ENCODE measurements at regions not wholly inside any gene's neighbourhood (a gene's known extent, or its start where the extent isn't known, plus 50 kb on each side); places are given as distances from the start of the nearest gene placed in this dataset.

- H3K9ac ChIP-seq (ENCODE audit: insufficient read depth in 1 of 2, low read length in 2 of 2), result no peak overlapping the region
- H3K27me3 ChIP-seq (ENCODE audit: control insufficient read depth in 3 of 3, insufficient read depth in 3 of 3, low read length in 2 of 3), result no peaks in the 10 kb centered on the region
- ATAC-seq (ENCODE audit: insufficient read depth, low FRiP score), result no peak
- DNase-seq, result no peak
- H3K4me3 ChIP-seq, result no peak overlapping the region
- H3K4me1 ChIP-seq (ENCODE audit: control insufficient read depth in 5 of 5, insufficient read depth in 5 of 5, low read length in 5 of 5), result peaks cover 0 to 15% (median 4%) of the 10 kb centered on the region in 5 donors
- H3K36me3 ChIP-seq (ENCODE audit: control insufficient read depth in 4 of 4, insufficient read depth in 4 of 4, low read length in 4 of 4), result no peaks in the 10 kb centered on the region
- WGBS, 2 donors, result 80 to 81% methylated on average over 13 of the region's 13 CpGs
- H3K27ac ChIP-seq (ENCODE audit: low read depth in 1 of 2, low read length in 1 of 2), result no peak overlapping the region
- H3K9me3 ChIP-seq (ENCODE audit: control insufficient read depth in 4 of 4, insufficient read depth in 3 of 4, low read length in 3 of 4), result peaks cover 0 to 8% (median 6%) of the 10 kb centered on the region in 4 donors
- no peak for TF ChIP-seq CTCF (IDR thresholded peaks at IDR 0.05; ENCODE audit: control extremely low read depth, extremely low read depth)
Observed at GRCh38 chr21:41580758-41581554, 73.0 kb upstream of the TMPRSS2 start.

GRCh38 chr21:41579692-41580091 is 71.7 kb upstream of the TMPRSS2 start:
- Histone ChIP-seq H3K4me1 (ENCODE audit: control insufficient read depth in 5 of 5, insufficient read depth in 5 of 5, low read length in 5 of 5) (peaks cover 0 to 15% (median 4%) of the 10 kb centered on the region in 5 donors), H3K4me3 (no peak overlapping the region), H3K27me3 (ENCODE audit: control insufficient read depth in 3 of 3, insufficient read depth in 3 of 3, low read length in 2 of 3) (no peaks in the 10 kb centered on the region), H3K27ac (ENCODE audit: low read depth in 1 of 2, low read length in 1 of 2) (no peak overlapping the region), H3K36me3 (ENCODE audit: control insufficient read depth in 4 of 4, insufficient read depth in 4 of 4, low read length in 4 of 4) (no peaks in the 10 kb centered on the region), H3K9me3 (ENCODE audit: control insufficient read depth in 4 of 4, insufficient read depth in 3 of 4, low read length in 3 of 4) (peaks cover 0 to 8% (median 6%) of the 10 kb centered on the region in 4 donors), H3K9ac (ENCODE audit: insufficient read depth in 1 of 2, low read length in 2 of 2) (no peak overlapping the region)
- 88 to 95% methylated on average over 4 of the region's 4 CpGs for WGBS, 2 donors
- TF ChIP-seq CTCF (IDR thresholded peaks at IDR 0.05; ENCODE audit: control extremely low read depth, extremely low read depth), result no peak
- no peak for ATAC-seq (ENCODE audit: insufficient read depth, low FRiP score)
- DNase-seq, result no peak

GRCh38 chr21:41578716-41579115 is 70.8 kb upstream of the TMPRSS2 start:
- Histone ChIP-seq H3K36me3 (ENCODE audit: control insufficient read depth in 4 of 4, insufficient read depth in 4 of 4, low read length in 4 of 4) (no peaks in the 10 kb centered on the region), H3K4me1 (ENCODE audit: control insufficient read depth in 5 of 5, insufficient read depth in 5 of 5, low read length in 5 of 5) (peaks cover 0 to 6% (median 2%) of the 10 kb centered on the region in 5 donors), H3K9me3 (ENCODE audit: control insufficient read depth in 4 of 4, insufficient read depth in 3 of 4, low read length in 3 of 4) (peaks cover 0 to 8% (median 5%) of the 10 kb centered on the region in 4 donors), H3K27me3 (ENCODE audit: control insufficient read depth in 3 of 3, insufficient read depth in 3 of 3, low read length in 2 of 3) (no peaks in the 10 kb centered on the region), H3K9ac (ENCODE audit: insufficient read depth in 1 of 2, low read length in 2 of 2) (no peak overlapping the region), H3K27ac (ENCODE audit: low read depth in 1 of 2, low read length in 1 of 2) (no peak overlapping the region), H3K4me3 (no peak overlapping the region)
- ATAC-seq (ENCODE audit: insufficient read depth, low FRiP score) (no peak), DNase-seq (no peak)
- TF ChIP-seq CTCF (IDR thresholded peaks at IDR 0.05; ENCODE audit: control extremely low read depth, extremely low read depth), result no peak
- 65 to 80% methylated on average over 2 of the region's 2 CpGs for WGBS, 2 donors

Data from lung (tissue), 11 donors.